Pulmonary artery endothelial cell (primary cell): ENCODE measurements at regions not wholly inside any gene's neighbourhood (a gene's known extent, or its start where the extent isn't known, plus 50 kb on each side); places are given as distances from the start of the nearest gene placed in this dataset.

Experiments
- DNase-seq: peaks from one replicate; pipeline ENCODE4 v3.0.0-alpha.2; 2011; ENCODE audit warnings: low read depth, low spot score

DNA sequence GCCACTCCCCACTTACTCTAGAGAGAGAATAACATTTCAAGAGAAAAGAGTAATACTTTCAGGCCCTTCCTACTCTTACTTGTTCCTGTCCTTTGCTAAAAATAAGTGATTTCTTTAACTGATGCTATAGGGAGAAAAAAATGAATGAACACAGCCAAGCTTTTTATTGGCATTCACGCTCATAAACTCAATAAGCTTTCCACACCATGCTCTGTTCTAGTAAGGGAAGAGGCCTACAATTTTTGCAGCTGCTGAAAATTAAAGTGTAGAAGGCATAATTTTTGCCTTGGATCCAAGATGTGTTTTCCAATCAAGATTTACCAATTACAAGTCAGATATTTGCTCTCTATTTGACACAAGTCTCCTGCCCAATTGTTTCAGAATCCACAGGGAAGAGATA lies 188.1 kb upstream of the RGS18 start:
- no peak for DNase-seq

DNA sequence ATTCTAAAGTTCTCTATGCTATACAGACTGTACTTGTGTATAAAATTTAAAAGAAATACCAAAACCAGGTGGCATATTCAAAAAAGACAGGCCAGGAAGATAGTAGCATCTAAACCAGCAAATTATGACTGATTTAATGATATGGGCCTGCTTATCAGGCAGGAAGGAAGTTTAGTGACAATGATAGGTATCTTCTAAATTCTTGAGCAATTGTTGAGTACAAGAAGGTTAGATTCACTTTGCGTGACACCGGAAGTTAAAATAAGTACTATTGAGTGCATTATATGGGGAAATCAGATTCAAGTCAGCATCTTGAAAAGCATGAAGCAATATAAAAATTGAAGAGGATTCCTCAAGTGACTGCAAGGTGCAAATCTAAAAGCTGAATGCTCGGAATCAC lies 186.8 kb upstream of the RGS18 start:
- DNase-seq = no peak

DNA sequence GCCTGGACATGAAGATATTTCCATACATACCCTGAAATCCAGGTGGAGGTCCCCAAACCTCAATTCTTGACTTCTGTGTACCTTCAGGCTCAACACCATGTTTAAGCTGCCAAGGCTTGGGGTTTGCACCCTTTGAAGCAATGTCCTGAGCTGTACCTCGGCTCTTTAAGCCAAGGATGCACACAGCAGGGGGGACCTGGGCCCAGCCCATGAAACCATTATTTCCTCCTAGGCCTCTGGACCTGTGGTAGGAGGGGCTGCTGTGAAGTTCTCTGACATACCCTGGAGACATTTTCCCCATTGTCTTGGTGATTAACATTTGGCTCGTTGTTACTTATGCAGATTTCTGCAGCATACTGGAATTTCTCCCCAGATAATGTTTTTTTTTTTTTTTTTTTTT lies 184.3 kb upstream of the RGS18 start:
- no peak for DNase-seq

DNA sequence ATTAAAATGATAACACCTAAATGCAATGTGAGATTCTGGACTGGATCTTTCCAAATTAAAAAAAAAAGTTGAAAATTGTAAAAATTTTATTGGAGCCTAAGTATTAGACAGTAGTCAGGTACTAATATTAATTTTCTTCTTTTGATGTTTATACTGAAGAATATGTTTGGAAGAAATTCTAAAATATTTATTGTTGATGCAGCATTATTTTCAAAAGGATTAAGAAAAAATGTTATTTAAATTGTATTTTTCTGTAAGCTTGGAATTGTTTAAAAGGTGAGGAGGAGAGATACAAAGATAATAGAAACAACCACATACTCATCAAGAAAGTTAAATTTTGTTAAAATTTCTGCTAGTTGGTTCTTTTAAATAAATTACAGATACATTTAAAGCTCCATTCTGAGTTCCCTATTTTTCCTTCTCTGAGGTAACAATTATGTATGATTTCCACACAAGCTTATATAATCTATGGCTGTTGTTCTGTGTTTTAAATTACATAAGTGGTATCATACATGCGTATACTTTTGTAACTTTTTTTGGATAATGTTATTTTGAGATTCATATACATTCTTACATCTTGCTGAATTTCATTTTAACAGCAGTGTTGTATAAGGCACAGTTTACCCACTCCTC lies 180.3 kb upstream of the RGS18 start:
- DNase-seq = no peak

DNA sequence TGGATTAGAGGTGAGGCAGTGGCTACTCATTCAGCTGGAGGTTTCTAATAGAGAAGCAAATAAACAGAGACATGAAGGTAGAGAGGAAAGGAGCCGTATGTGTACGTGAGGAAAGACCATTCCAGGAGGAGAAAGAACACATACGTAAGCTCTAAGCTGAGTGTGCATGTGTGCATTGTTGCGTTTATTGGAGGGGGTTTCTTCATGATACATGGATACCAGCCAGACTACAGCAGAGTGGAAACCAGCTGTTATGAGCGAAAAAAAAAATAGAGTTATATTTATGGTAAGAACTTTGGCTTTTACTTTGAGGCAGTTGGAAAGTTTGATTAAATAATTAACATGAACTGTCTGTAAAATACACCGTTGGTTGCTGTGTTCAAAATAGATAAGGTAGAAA lies 173.4 kb upstream of the RGS18 start:
- DNase-seq = no peak

DNA sequence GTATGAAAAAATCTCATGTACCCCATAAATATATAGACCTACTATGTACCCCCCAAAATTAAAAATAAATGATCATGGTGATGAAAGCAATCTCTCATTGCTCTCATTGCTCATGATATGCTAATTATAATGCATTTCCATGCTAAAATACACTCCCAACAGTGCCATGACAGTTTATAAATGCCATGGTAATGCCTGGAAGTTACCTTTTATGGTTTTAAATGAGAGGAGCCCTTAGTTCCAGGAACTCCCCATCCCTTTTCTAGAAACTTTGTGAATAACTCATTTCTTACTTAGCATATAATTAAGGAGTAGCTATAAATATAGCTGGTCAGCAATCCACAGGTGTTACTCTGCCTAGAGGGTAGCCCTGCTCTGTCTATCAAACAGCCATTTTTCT lies 166.1 kb upstream of the RGS18 start:
- DNase-seq = no peak

DNA sequence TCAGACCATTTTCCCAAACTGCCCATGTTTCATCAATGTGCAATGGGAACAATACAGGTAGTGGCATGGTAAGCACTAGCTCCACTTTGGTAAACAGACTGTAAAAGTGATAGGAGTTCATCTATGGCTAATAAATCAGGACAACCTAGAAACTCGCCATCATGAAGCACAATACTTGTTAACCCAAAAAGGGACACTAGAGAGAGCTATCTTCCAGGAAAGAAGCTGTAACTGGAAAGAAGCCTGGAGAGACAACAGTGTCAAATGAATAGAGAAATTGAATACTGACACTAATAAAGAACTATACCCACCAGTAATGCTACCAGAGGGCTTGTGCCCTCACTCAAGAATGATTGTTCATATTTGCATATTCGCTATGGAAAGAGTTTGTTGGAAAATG lies 164.7 kb upstream of the RGS18 start:
- peak; percentile 0 for DNase-seq

DNA sequence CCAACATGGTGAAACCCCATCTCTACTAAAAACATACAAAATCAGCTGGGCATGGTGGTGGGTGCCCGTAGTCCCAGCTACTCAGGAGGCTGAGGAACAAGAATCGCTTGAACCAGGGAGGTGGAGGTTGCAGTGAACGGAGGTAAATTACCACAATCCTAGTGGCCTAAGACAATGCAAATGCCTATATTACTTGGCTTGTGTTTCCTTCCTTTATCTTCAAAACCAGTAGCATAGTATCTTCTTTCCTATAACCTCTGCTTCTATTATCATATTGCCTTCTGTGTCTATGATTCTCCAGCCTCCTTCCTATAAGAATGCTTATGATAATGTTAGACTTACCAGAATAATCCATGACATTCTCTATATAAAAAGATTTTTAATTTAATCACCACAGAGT lies 156.2 kb upstream of the RGS18 start:
- no peak for DNase-seq

DNA sequence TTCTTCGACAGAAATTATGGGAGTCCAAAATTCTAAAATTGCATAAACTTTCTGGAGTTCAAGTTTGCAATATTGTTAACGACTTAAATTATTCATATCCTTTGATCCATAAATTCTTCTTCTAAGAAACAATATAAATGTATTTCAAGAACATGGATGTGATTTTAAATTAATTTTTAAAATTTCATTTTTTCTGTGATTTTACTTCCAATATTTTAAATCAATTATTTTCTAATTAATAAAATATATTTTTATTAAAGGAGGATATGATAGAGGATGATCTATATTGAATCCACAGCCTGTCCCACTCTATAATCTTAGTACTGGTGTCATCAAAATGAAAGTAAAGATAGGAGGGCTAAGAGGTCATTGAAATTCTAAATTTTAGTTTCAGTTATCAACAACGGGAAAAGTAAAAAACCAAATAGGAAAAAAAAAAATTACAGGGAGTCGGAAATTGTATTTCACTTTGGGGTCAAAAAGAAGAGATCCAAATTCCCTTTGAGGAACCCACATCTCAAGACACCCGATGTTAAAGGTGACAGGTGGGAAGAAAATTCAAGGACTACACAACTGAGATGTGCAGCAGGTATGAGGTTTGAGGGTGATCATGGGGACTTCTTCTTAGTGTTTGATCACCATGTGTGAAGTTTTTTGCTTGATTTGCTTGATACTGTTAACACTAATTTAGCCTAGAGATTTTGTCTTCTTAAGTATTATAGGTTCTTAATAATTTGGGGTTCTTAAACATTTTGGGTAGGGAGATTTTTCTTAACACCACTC lies 154.8 kb upstream of the RGS18 start:
- DNase-seq = no peak

DNA sequence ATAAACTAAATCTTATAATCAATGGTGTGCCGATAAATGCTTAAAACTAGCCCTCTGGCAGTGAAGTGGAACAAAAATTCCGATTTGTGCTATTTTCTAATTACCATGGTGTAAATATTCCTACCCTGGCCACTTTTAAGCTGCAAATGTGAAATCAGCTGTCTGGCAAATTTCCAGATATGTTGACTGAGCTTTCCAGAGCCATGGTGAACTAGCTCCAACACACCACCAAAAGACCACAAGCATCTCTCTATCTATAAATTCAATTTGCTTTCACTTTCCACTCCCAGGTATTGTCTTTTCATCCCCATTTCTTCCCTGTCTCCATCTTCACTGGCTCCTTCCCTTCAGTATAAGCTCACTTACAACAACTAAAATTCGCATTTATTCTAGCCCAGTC lies 152.3 kb upstream of the RGS18 start:
- no peak for DNase-seq

DNA sequence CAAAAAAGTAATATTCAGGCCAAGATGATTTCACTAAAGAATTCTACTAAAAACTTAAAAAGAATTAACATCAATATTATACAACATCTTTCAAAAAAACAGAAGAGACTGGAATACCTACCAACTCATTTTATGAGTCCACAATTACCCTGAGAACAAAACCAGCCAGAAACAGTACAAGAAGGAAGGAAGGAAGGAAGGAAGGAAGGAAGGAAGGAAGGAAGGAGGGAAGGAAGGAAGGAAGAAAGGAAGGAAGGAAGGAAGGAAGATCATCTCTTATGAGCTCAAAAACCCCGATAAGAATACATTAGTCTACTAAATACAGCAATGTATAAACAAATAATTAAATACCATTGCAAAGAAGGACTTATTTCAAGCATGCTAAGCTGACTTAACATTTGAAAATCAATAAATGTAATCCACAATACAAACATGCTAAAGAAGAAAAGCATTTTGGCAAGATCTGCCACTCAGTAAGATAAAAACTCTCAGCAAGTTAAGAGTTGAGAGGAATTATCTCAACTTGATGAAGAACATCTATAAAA lies 149.9 kb upstream of the RGS18 start:
- DNase-seq = no peak

DNA sequence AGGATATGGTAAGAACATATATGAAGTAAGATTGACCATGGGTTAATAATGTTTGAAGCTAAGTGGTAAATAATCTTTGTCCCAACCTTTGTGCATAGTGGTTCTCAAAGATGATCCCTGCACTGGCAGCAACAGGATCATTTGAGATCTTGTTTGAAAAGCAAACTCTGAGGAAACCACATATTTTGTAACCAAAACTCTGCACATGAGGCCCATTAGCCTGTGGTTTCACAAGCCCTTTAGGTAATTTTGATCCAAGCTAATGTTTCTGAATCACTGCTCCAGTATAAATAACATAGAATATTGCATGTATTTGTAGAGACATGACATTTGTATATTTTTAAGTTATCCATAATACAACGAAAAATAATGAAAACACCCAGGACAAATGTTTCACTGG lies 147.9 kb upstream of the RGS18 start:
- DNase-seq = no peak

DNA sequence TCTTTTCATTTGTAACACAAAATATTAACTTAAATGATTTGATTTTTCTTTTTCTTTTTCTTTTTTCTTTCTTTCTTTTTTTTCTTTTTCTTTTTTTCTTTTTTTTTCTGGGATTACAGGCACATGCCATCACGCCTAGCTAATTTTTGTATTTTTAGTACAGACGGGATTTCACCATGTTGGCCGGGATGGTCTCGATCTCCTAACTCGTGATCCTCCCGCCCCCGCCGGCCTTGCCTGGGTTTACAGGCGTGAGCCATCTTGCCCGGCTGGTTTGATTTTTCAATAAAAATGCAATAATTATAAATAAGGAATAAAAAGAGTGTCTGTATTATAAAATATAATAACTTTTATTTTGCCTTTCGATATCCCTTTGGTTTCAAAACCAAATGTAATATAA lies 146.7 kb upstream of the RGS18 start:
- no peak for DNase-seq

DNA sequence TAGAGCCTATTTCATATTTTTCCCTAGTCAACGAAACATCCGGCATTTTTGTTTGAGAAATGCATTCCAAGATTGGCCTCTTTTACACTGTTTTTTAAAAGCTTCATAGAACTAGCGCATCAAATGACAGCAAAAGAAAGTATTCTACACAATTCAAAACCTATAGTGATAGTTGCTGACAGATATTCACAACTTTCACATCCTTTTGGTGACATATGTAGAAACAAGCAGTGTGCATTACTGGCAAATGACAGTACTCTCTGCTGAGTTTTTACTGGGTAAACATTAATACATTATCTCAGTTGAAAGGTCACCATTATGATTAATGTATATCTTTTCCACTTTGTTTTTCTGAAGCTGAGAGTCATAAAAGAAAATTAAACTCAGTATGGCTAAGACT lies 135.4 kb upstream of the RGS18 start:
- no peak for DNase-seq

DNA sequence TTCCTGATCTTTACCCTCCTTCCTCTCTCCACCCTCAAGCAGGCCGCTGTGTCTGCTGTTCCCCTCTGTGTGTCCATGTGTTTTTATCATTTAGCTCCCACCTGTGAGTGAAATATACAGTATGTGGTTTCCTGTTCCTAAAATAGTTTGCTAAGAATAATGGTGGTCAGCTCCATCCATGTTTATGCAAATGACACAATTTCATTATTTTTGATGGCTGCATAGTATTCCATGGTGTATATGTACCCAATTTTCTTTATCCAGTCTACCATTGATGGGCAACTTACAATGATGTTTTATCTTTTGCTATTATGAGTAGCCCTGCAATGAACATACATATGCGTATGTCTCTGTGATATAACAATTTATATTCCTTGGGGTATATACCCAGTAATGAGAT lies 133.4 kb upstream of the RGS18 start:
- no peak for DNase-seq

DNA sequence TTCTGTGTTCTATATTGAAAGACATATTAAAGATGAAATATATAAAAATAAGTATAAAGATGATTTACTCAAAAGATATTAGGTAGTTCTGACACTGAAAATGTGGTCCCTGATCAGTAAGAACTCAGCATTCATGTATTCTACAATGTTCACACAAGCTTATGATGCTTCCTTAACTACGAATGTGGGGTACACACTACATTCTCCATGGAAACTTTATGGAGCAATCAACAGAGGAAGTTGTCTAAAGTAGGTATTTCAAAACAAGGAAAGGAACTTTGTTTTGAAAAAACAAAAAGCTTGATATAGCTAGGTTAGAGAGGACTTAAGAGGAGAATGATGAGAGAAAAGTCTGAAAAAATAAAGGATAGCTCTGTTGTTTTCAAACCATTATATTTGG lies 119.7 kb upstream of the RGS18 start:
- DNase-seq = no peak

DNA sequence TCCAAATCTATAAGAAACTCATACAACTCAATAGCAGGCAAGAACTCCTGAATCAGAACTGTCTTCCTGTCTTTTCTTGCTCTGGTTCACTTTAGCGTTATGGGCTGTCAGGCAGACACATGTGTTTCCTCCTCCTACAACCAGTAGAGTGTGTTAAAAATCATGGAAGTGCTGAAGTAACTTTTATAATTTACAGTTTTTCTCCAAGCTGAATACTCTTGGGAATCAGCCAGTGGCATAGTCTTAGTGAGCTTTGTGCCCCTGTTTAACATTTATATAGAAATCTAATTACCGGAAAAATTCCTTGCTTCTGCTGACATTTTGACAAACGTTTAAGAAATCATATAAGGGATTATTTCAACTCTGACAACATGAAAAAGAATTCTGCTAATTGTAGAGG lies 113.1 kb upstream of the RGS18 start:
- no peak for DNase-seq

DNA sequence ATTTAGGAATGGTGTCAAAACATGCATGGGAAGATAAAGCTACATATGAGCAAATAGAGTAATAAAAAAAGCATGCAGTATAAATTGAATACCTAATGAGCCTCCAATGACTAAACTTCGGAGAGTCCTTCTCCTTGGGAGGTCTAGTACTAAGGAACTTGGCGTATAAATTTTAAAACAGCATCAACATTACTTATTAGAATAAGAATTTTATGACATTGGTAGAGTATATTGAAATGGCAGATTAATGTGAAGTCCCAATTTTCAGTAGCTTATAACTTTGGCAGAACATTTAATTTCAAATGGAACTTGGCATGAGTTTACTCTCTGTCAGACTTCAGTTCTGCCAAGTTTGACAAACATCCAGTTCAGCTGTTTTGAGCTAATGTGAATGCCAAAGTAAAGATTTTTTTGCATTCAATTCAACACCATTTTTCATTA lies 104.7 kb upstream of the RGS18 start:
- no peak for DNase-seq

DNA sequence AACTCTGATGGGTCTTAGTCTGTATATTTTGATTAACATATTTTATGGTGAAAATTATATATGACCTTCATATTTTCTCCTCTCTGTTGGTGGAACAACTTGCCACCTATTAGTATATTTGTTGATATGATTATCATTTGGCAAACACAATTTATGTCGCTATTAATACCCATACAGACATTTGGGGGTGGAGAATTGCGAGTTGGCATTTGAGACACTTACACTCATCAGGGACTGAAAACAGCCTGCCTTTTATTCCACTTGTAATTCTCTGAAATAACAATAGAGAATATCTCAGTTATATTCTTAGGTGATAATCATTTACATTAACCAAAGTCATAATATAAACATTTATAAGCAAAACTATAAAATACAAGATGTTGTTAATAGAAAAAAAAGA lies 100.5 kb upstream of the RGS18 start:
- DNase-seq = no peak

DNA sequence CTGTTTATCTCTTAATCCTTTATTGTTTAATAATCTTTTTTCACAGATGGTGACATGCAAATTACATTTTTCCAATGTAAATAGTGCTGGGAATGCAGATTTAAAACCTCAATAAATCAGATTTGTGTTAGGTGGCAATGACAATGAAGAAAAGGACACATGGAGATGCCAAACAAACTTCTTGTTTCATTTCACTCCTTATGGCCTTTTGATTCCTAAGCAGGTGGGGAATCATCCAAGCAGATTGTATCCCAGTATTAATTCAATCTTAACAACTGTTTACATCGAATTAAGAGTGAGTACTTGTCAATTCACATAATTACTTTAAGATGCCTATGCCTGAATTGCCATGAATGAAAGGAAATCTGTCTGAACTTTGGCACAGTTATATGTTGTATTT lies 98.9 kb upstream of the RGS18 start:
- DNase-seq = no peak

DNA sequence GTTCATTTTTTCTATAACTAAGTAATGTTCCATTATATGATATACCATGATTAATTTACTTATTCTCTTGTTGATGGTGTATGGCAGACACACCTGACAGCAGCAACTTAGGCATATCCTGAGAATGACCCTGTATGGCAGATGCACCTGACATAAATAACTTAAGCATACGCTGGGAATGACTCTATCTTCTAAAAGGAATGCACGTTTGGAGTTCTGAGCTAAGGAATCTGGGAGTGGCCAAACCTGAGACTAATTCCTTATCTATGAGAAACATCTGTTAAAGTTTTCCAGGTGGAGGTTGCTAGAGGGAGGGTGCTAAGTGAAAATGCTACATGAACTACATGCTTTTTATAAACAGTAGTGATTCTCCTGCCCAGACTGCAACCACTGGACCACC lies 96.7 kb upstream of the RGS18 start:
- no peak for DNase-seq

DNA sequence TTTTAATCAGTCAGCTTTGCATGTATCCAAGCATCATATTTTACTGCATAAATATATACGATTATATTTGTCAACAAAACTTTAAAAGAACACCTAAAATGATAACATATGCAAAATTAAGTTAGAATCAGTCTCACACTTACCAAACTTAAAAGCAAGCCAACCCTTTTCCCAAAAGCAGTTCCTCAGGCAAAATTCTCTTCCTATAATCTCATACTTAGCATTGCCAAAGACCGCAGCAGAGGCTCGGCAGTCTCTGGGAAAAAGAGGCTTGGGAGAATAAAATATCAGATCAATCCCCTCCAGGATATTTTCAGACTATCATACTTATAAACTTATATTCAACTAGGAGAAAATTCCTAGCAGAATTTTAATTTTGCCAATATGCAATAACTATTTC lies 93.2 kb upstream of the RGS18 start:
- DNase-seq = no peak

DNA sequence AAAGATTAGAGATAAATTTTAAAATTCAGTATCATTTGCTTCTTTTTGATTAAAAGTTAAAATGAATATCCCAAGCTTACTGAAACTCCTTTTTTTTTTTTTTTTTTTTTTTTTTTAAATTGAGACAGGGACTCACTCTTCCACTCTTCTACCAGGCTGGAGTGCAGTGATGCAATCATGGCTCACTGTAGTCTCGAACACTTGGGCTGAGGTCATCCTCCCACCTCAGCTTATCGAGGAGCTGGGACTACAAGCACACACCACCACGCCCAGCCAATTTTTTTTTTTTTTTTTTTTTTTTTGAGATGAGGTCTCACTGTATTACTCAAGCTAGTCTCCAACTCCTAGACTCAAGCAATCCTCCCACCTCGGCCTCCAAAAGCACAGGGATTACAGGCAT lies 92.1 kb upstream of the RGS18 start:
- DNase-seq = no peak
